ENCODE measurements at regions not wholly inside any gene's neighbourhood (a gene's known extent, or its start where the extent isn't known, plus 50 kb on each side); places are given as distances from the start of the nearest gene placed in this dataset.

DNA sequence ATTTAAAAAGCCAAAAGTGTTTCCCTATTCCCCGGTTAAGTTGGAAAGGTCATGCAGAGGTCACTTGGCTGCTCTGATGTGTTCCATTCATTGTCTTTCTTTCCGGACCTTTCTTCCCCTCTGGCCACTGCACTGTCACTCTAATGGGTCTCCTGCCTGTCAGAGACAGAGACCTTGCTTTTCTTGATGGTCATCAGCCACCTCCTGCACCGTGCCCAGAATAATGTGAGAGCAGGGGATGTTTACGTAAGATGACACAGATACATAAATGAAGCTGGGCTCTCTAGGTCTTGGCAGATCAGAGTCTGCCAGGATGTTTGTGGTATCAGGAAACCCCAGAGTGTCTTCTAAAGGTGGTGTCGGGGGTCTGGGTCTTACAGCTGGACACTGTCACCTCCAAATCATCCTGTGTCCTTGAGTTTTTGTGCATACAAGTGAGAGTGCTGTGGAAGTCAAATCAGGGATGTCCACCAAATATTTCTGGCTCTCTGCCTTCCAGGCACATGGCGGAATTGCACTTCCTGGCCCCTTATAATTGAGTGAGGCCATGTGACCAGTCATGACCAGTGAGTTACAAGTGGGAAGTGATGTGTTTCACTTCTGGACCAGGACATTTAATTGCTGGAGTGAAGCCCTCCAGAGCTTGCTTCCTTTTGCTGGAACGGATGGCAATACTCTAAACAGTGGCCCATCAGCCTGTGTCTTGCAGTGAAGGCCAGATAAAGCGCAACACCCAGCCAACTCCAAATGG is 130.6 kb upstream of the ATP6AP2 start:
- CTCF ChIA-PET: no interaction called here
- no peak overlapping the region for H3K4me3 ChIP-seq (ENCODE audit: low read depth, low read length)
- DNase-seq (ENCODE audit: low read depth, low spot score): no peak
- POLR2A ChIA-PET: no interaction called here
- TF ChIP-seq CTCF (IDR thresholded peaks at IDR 0.05; ENCODE audit: insufficient read depth, low read length, missing control alignments): no peak

- CTCF ChIA-PET: no interaction called here
- TF ChIP-seq CTCF (IDR thresholded peaks at IDR 0.05; ENCODE audit: insufficient read depth, low read length, missing control alignments): no peak
- H3K4me3 ChIP-seq (ENCODE audit: low read depth, low read length): no peak overlapping the region
- DNase-seq (ENCODE audit: low read depth, low spot score): no peak
- POLR2A ChIA-PET: no interaction called here
Measured at GRCh38 chrX:40449396-40449795, 131.4 kb upstream of the ATP6AP2 start.

- no peak for TF ChIP-seq CTCF (IDR thresholded peaks at IDR 0.05; ENCODE audit: insufficient read depth, low read length, missing control alignments)
- no peak overlapping the region for H3K4me3 ChIP-seq (ENCODE audit: low read depth, low read length)
- POLR2A ChIA-PET: no interaction called here
- CTCF ChIA-PET: no interaction called here
- DNase-seq (ENCODE audit: low read depth, low spot score): no peak
Measured at GRCh38 chrX:40448793-40449192, 132.0 kb upstream of the ATP6AP2 start.

DNA sequence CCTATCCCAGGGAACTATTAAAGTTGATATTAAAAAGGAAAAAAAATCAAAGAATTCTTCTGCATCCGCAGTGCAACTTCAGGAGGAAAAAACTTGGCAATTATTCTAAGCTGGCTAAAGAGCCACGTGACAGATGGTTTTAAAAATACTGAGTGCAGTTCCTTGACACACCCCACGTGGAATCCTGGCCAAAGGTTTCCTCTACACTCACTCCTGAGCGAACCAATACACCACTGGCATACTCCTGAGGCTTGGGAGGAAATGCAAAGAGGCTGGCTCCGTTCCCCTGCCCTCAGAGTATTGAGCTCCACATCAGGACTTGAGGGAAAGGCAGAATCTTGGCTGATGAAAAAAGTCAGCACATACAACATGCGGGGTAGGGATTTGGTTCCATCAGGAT is 133.8 kb upstream of the ATP6AP2 start:
- CTCF ChIA-PET: no interaction called here
- TF ChIP-seq CTCF (IDR thresholded peaks at IDR 0.05; ENCODE audit: insufficient read depth, low read length, missing control alignments): no peak

DNA sequence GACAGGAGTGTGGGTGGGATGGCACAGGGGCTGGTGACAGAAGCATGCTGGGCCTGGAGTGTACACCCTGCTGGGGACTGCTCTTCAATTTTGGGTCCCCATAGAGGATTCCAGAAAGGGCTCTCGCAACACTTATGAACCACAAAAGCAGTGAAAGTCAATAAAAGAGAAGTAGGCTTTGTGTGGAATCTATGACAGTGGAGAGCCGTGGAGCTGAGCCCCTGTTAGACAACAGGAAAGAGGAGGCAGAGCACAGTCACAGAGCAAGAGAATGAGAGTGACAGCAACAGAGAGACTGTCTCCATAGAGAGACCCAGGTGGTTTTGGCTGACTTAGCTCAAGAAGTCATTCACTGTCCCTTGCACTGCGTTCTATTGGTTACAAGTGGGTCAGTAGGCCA is 135.1 kb upstream of the ATP6AP2 start:
- TF ChIP-seq CTCF (IDR thresholded peaks at IDR 0.05; ENCODE audit: insufficient read depth, low read length, missing control alignments): no peak
- no peak overlapping the region for H3K4me3 ChIP-seq (ENCODE audit: low read depth, low read length)
- POLR2A ChIA-PET: no interaction called here
- CTCF ChIA-PET: interaction anchor here (0.6 kb wide), 1 partner anchor 11 kb away, joined by 3 read pairs; no protein-coding TSS in a partner anchor
- DNase-seq (ENCODE audit: low read depth, low spot score): no peak

More for the DNA sequence above, 133.8 kb upstream of the ATP6AP2 start:
- POLR2A ChIA-PET: no interaction called here
- DNase-seq (ENCODE audit: low read depth, low spot score): no peak
- H3K4me3 ChIP-seq (ENCODE audit: low read depth, low read length): no peak overlapping the region

- POLR2A ChIA-PET: no interaction called here
- no peak for DNase-seq (ENCODE audit: low read depth, low spot score)
- TF ChIP-seq CTCF (IDR thresholded peaks at IDR 0.05; ENCODE audit: insufficient read depth, low read length, missing control alignments): no peak
- CTCF ChIA-PET: no interaction called here
- H3K4me3 ChIP-seq (ENCODE audit: low read depth, low read length): no peak overlapping the region
Measured at GRCh38 chrX:40444798-40445496, 135.8 kb upstream of the ATP6AP2 start.
